ENCODE measurements at regions not wholly inside any gene's neighbourhood (a gene's known extent, or its start where the extent isn't known, plus 50 kb on each side); places are given as distances from the start of the nearest gene placed in this dataset.

- Mint-ChIP-seq H3K27ac (peak overlapping the region in 1 of 6 donors; percentile 9), H3K4me1 (peaks cover 20 to 31% (median 24%) of the 10 kb centered on the region in 3 donors), H3K27me3 (no peaks in the 10 kb centered on the region), H3K4me3 (no peak overlapping the region), H3K9me3 (no peaks in the 10 kb centered on the region), H3K36me3 (no peaks in the 10 kb centered on the region)
- DNase-seq (no peak), ATAC-seq (ENCODE audit: low read depth in 2 of 2) (no peak)
Observed at GRCh38 chr6:137954253-137954652, 87.2 kb downstream of the TNFAIP3 start.

DNA sequence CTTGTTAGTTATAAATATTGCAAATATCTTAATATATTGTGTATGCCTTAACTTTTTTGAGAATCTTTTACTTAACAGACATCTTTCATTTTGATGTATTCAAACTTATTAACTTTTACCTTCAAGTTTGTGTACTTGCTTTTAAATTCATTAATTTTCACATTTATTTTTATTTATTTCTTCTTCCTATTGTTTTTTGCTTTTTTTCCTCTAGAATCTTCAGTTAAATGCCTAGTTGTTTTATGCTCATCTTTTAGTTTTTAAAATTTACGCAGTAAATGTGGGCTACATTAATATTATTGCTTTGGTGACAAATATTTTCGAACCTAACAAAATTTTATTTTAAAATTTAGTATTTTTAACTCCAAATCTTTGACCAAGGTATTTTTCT is 89.0 kb downstream of the TNFAIP3 start:
- DNase-seq: no peak
- Mint-ChIP-seq H3K4me3 (no peak overlapping the region), H3K27ac (no peak overlapping the region), H3K4me1 (peaks cover 4 to 16% (median 8%) of the 10 kb centered on the region in 3 donors), H3K36me3 (no peaks in the 10 kb centered on the region), H3K27me3 (no peaks in the 10 kb centered on the region), H3K9me3 (peaks cover 0 to 5% (median 0%) of the 10 kb centered on the region in 7 donors)
- ATAC-seq (ENCODE audit: low read depth in 2 of 2): no peak

DNA sequence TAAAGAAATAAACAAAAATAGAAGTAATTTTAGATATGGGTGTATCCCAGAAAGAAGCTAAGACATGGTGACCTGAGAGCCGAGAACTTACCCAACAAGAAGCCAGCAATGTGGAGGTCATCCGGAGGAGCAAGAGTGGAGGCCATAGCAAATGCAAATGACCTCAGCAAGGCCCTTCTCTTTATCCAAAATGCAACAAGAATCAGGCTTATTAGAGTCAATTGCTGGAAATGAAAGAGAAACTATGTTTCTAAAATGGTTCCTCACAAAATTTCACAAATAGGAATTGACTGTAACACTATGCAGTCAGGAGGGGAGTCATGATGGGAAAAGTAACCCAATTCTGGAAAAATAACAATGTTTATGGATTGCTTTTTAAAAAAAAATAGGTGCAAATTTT is 90.4 kb downstream of the TNFAIP3 start:
- Mint-ChIP-seq H3K4me1 (peaks cover 0 to 12% (median 6%) of the 10 kb centered on the region in 3 donors), H3K27me3 (no peaks in the 10 kb centered on the region), H3K36me3 (no peaks in the 10 kb centered on the region), H3K4me3 (no peak overlapping the region), H3K9me3 (peaks cover 0 to 6% (median 0%) of the 10 kb centered on the region in 7 donors), H3K27ac (peak overlapping the region in 2 of 6 donors; percentile 5 to 62)
- DNase-seq (no peak), ATAC-seq (ENCODE audit: low read depth in 2 of 2) (no peak)

GRCh38 chr6:137958811-137959565 is 91.9 kb downstream of the TNFAIP3 start:
- DNase-seq (no peak), ATAC-seq (ENCODE audit: low read depth in 2 of 2) (no peak)
- H3K27me3 Mint-ChIP-seq: no peaks in the 10 kb centered on the region
- H3K4me1 Mint-ChIP-seq: peaks cover 4 to 18% (median 15%) of the 10 kb centered on the region in 3 donors
- no peaks in the 10 kb centered on the region for H3K36me3 Mint-ChIP-seq
- H3K27ac Mint-ChIP-seq: no peak overlapping the region
- H3K9me3 Mint-ChIP-seq: peaks cover 0 to 6% (median 0%) of the 10 kb centered on the region in 7 donors
- H3K4me3 Mint-ChIP-seq: peak overlapping the region in 1 of 8 donors; percentile 0

DNA sequence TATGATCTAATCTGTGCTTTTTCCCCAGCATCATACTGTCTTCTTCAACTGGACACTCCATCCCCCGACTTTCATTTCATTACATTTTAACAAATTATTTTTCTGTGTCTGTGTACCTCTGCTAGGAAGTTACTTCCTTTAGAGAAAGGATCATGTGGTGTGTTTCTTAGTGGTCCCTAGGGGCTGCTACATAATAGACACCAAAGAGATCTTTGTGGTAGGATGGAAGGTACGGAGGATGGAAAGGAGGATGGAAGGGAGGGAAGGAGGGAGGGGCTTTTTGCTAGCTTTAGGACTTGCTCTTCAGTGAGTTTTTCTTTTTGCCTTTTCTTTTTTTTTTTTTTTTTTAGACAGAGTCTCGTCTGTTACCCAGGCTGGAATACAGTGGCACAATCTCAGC is 95.7 kb downstream of the TNFAIP3 start:
- Mint-ChIP-seq H3K27me3 (peaks cover 0 to 2% (median 2%) of the 10 kb centered on the region in 3 donors), H3K9me3 (peaks cover 0 to 6% (median 0%) of the 10 kb centered on the region in 7 donors), H3K4me1 (peaks cover 22 to 38% (median 31%) of the 10 kb centered on the region in 3 donors), H3K27ac (peak overlapping the region in 1 of 6 donors; percentile 59), H3K36me3 (peaks cover 0 to 1% of the 10 kb centered on the region in 2 donors), H3K4me3 (no peak overlapping the region)
- ATAC-seq (ENCODE audit: low read depth in 2 of 2) (no peak), DNase-seq (no peak)

DNA sequence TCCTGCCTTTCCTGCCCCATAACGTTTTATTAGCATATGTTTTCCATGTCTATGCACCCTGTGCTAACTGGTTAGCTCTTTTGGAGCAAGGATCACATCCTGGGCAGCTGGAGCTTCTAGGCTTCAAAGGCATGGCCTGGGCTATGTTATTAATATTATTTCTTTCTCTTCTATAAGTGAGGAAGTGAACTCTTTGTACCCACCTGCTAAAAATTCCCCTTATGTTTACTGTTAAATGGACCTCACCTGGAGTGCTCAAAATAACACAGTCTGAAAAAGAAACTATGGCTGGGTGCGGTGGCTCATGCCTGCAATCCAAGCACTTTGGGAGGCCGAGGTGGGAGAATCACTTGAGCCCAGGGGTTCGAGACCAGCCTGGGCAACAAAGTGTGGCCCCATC is 97.8 kb downstream of the TNFAIP3 start:
- peaks cover 0 to 12% (median 7%) of the 10 kb centered on the region in 3 donors for H3K27me3 Mint-ChIP-seq
- H3K4me1 Mint-ChIP-seq: peaks cover 21 to 39% (median 26%) of the 10 kb centered on the region in 3 donors
- peak; percentile 41 to 65 for ATAC-seq (ENCODE audit: low read depth in 2 of 2)
- peaks cover 0 to 6% of the 10 kb centered on the region in 2 donors for H3K36me3 Mint-ChIP-seq
- DNase-seq: no peak
- peaks cover 0 to 6% (median 0%) of the 10 kb centered on the region in 7 donors for H3K9me3 Mint-ChIP-seq
- H3K27ac Mint-ChIP-seq: peak overlapping the region in 3 of 6 donors; percentile 48 to 93 (median 77)
- peak overlapping the region in 6 of 8 donors; percentile 21 to 90 (median 42) for H3K4me3 Mint-ChIP-seq

DNA sequence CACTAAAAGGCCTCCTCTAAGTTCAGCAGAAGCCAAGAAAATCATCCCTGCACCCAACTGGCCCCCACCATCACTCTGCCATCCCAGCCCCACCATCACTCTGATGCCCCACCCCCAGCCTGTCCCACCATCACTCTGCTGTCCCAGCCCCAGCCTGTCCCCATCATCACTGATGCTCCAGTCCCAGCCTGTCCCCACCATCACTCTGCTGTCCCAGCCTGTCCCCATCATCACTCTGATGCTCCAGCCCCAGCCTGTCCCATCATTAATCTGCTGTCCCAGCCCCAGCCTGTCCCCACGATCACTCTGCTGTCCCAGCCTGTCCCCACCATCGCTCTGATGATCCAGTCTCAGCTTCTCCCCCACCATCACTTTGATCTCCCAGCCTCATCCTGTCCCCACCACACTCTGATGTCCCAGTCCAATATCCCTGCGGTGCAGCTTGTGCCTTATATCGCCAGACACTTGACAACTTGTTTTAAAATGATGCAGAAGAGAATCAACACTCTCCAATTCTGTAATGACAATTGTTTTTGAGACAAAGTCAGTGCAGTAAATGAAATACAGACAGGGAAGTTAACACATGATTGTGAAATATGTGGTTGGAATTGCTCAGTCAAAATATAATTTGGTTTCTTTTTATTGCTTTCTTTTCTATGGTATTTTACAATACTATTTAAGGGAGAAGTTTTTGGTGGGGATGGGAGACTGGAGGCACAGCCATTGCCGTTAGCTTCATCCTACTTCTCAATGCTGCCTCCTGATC is 100.8 kb downstream of the TNFAIP3 start:
- no peaks in the 10 kb centered on the region for H3K9me3 Mint-ChIP-seq
- H3K27ac Mint-ChIP-seq: peak overlapping the region in 2 of 6 donors; percentile 34 to 90
- peaks cover 0 to 12% (median 7%) of the 10 kb centered on the region in 3 donors for H3K27me3 Mint-ChIP-seq
- ATAC-seq (ENCODE audit: low read depth in 2 of 2) (no peak), DNase-seq (no peak)
- H3K4me1 Mint-ChIP-seq: peaks cover 21 to 35% (median 26%) of the 10 kb centered on the region in 3 donors
- H3K36me3 Mint-ChIP-seq: peaks cover 0 to 6% of the 10 kb centered on the region in 2 donors
- no peak overlapping the region for H3K4me3 Mint-ChIP-seq

GRCh38 chr6:137968455-137968804 is 101.4 kb downstream of the TNFAIP3 start:
- H3K27ac Mint-ChIP-seq: no peak overlapping the region
- H3K27me3 Mint-ChIP-seq: peaks cover 0 to 12% (median 7%) of the 10 kb centered on the region in 3 donors
- peaks cover 21 to 30% (median 26%) of the 10 kb centered on the region in 3 donors for H3K4me1 Mint-ChIP-seq
- ATAC-seq (ENCODE audit: low read depth in 2 of 2) (no peak), DNase-seq (no peak)
- H3K36me3 Mint-ChIP-seq: peaks cover 0 to 6% of the 10 kb centered on the region in 2 donors
- H3K9me3 Mint-ChIP-seq: no peaks in the 10 kb centered on the region
- no peak overlapping the region for H3K4me3 Mint-ChIP-seq

DNA sequence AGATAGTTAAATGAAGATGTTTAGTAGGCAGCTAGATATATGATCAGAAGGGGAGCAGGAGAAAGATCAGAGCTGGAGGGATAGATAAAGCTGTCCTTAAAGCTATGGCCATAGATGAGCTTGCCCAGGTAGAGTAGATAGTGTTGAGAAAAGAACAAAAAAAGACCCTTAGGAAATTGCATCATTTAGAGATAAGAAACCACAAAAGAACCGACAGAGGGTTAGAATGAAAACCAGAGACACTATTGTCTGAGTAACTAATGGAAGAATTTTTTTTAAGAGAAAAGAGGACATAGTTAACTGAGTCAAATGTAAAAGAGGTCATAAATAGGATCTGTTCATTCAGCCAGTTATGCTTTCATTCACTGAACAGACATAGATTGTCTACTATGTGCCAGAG is 101.8 kb downstream of the TNFAIP3 start:
- DNase-seq (no peak), ATAC-seq (ENCODE audit: low read depth in 2 of 2) (no peak)
- H3K9me3 Mint-ChIP-seq: no peaks in the 10 kb centered on the region
- H3K36me3 Mint-ChIP-seq: peaks cover 0 to 6% of the 10 kb centered on the region in 2 donors
- H3K27ac Mint-ChIP-seq: no peak overlapping the region
- H3K27me3 Mint-ChIP-seq: peaks cover 0 to 12% (median 7%) of the 10 kb centered on the region in 3 donors
- peaks cover 18 to 27% (median 26%) of the 10 kb centered on the region in 3 donors for H3K4me1 Mint-ChIP-seq
- no peak overlapping the region for H3K4me3 Mint-ChIP-seq

- peak overlapping the region in 1 of 8 donors; percentile 64 for H3K4me3 Mint-ChIP-seq
- no peak for DNase-seq
- no peaks in the 10 kb centered on the region for H3K9me3 Mint-ChIP-seq
- no peak overlapping the region for H3K27ac Mint-ChIP-seq
- no peak for ATAC-seq (ENCODE audit: low read depth in 2 of 2)
- H3K4me1 Mint-ChIP-seq: peaks cover 8 to 18% (median 16%) of the 10 kb centered on the region in 3 donors
- H3K27me3 Mint-ChIP-seq: peaks cover 0 to 12% (median 7%) of the 10 kb centered on the region in 3 donors
- peaks cover 0 to 6% of the 10 kb centered on the region in 2 donors for H3K36me3 Mint-ChIP-seq
Observed at GRCh38 chr6:137969874-137970273, 102.8 kb downstream of the TNFAIP3 start.

- Mint-ChIP-seq H3K27ac (no peak overlapping the region), H3K27me3 (peaks cover 0 to 12% (median 7%) of the 10 kb centered on the region in 3 donors), H3K9me3 (no peaks in the 10 kb centered on the region), H3K4me3 (no peak overlapping the region), H3K36me3 (peaks cover 0 to 6% of the 10 kb centered on the region in 2 donors), H3K4me1 (peaks cover 6 to 15% (median 12%) of the 10 kb centered on the region in 3 donors)
- DNase-seq (no peak), ATAC-seq (ENCODE audit: low read depth in 2 of 2) (no peak)
Observed at GRCh38 chr6:137970368-137970767, 103.3 kb downstream of the TNFAIP3 start.

- ATAC-seq (ENCODE audit: low read depth in 2 of 2): no peak
- peak overlapping the region in 1 of 8 donors; percentile 47 for H3K4me3 Mint-ChIP-seq
- peaks cover 7 to 12% (median 8%) of the 10 kb centered on the region in 3 donors for H3K4me1 Mint-ChIP-seq
- no peak for DNase-seq
- H3K36me3 Mint-ChIP-seq: peaks cover 0 to under 1% of the 10 kb centered on the region in 2 donors
- no peaks in the 10 kb centered on the region for H3K9me3 Mint-ChIP-seq
- H3K27ac Mint-ChIP-seq: peak overlapping the region in 1 of 6 donors; percentile 20
- peaks cover 0 to 6% (median under 1%) of the 10 kb centered on the region in 3 donors for H3K27me3 Mint-ChIP-seq
Observed at GRCh38 chr6:137973201-137973600, 106.1 kb downstream of the TNFAIP3 start.

DNA sequence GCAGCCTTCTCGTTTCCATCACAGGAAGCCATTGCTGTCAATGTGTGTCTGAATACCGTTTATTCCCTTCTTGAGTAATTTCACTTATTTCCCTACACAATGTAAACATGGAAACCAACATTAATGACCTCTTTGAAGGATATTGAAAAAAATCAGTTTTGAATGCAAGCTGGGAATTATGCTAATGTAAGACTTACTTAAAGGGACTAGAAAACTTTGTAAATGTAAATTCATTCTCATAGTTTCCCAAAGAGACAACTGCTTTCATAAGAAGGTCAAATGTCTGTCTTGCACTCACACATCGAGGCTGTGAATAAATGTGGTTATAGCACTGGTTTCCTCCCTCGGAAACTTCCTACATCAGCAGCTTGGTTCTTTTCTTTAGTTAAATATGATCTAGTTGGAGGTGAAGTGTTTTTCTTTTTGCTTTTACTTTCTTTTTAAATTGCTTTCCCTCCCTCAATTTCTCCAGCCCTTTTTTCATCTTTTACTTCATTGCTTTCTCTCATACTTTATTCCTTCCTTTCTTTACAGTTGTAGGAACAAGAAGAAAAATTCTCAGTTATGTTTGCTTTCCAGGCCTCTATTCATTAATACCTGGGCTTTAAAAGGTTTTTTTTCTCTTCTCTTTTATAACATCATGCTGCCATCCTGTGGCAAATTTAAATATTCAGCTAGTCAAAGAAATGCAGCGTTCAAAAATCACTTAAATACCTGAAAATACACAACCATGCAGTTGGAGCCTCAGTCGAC is 108.3 kb downstream of the TNFAIP3 start:
- Mint-ChIP-seq H3K4me1 (peaks cover 6 to 12% (median 7%) of the 10 kb centered on the region in 3 donors), H3K27ac (peak overlapping the region; percentile 27 to 81 (median 76)), H3K4me3 (peak overlapping the region in 4 of 8 donors; percentile 12 to 81 (median 36)), H3K9me3 (no peaks in the 10 kb centered on the region), H3K36me3 (no peaks in the 10 kb centered on the region), H3K27me3 (no peaks in the 10 kb centered on the region)
- DNase-seq (no peak), ATAC-seq (ENCODE audit: low read depth in 2 of 2) (peak; percentile 30 to 40)
